Astrocyte of the spinal cord (primary cell): ENCODE measurements at regions not wholly inside any gene's neighbourhood (a gene's known extent, or its start where the extent isn't known, plus 50 kb on each side); places are given as distances from the start of the nearest gene placed in this dataset.
A peak's percentile ranks its signal among the peaks of the same experiment; 100 is the strongest.
"Not testable (repeated sequence)": the region's sequence is repeated elsewhere in the genome, so short reads cannot be mapped to it uniquely, and the experiment has no call there.

ENCODE experiments used
- DNase-seq: peaks from one replicate; pipeline ENCODE4 v3.0.0; 2011; ENCODE audit warnings: low read depth, low spot score
- H3K4me3 ChIP-seq: 2 replicates; pipeline ENCODE4 v1.5.1; 2011; ENCODE audit warnings: low read depth, mild to moderate bottlenecking, low read length, moderate library complexity
- in situ Hi-C: cut with HindIII; loops from 2 replicates; pipeline ENCODE4 v1.10.0; 2017; ENCODE audit warnings: low sequenced_read_pairs
- TF ChIP-seq, protein P1 (sequence below): IDR thresholded peaks from 2 replicates; pipeline ENCODE4 v1.5.1; 2012; ENCODE audit warnings: low read depth, mild to moderate bottlenecking, low read length, inconsistent platforms

DNA sequence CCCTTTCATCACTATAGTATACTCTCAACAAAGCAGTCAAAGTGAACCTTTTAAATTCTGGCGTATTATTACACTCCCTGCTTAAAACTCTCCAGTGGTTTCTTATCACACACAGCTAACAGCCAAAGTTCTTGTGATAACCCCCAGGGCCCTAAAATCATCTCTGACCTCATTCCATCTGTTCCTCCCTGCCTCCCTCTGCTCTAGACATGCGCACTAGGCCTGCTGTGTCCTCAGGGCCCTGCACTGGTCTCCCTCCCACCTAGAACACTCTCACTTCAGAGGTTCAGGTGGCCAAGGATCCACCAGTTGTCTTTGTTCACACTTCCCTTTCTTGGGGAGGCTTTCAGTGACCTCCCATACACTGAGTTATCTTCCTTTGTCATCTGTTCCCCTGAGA is 603.4 kb downstream of the DSC3 start:
- TF ChIP-seq, protein P1, sequence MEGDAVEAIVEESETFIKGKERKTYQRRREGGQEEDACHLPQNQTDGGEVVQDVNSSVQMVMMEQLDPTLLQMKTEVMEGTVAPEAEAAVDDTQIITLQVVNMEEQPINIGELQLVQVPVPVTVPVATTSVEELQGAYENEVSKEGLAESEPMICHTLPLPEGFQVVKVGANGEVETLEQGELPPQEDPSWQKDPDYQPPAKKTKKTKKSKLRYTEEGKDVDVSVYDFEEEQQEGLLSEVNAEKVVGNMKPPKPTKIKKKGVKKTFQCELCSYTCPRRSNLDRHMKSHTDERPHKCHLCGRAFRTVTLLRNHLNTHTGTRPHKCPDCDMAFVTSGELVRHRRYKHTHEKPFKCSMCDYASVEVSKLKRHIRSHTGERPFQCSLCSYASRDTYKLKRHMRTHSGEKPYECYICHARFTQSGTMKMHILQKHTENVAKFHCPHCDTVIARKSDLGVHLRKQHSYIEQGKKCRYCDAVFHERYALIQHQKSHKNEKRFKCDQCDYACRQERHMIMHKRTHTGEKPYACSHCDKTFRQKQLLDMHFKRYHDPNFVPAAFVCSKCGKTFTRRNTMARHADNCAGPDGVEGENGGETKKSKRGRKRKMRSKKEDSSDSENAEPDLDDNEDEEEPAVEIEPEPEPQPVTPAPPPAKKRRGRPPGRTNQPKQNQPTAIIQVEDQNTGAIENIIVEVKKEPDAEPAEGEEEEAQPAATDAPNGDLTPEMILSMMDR: no peak
- H3K4me3 ChIP-seq: no peak overlapping the region
- in situ Hi-C loops: no loop called here
- no peak for DNase-seq

- DNase-seq: no peak
- in situ Hi-C loops: no loop called here
- TF ChIP-seq, protein P1: no peak
- H3K4me3 ChIP-seq: no peak overlapping the region
Observed at GRCh38 chr18:30432349-30432748, 610.2 kb downstream of the DSC3 start.

GRCh38 chr18:30419399-30419798 is 623.1 kb downstream of the DSC3 start:
- in situ Hi-C loops, H3K4me3 ChIP-seq, DNase-seq: not testable (repeated sequence)

- DNase-seq: no peak
- no peak overlapping the region for H3K4me3 ChIP-seq
- in situ Hi-C loops: no loop called here
- TF ChIP-seq, protein P1: no peak
Observed at GRCh38 chr18:30415903-30416302, 626.6 kb downstream of the DSC3 start.

DNA sequence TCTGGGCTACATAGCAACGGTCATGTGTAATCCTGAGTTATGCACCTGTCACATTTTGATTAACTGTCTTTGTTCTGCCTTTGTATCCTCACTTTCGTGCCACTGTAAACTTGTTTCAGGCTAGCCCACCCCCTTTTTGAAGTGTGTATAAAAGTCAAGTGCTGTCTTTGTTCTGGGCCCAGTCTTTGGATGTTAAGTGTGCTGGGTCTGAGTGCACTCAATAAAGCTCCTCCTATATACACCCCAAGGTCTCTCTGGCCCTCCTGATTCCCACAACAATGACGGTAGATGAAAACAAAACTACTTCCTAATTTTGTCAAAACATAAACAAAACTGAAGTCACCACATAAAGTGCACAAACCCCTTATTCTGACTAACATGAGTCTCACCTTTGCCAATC is 633.4 kb downstream of the DSC3 start:
- in situ Hi-C loops: no loop called here
- H3K4me3 ChIP-seq: no peak overlapping the region
- TF ChIP-seq, protein P1: no peak
- DNase-seq: no peak

GRCh38 chr18:30406728-30407127 is 635.8 kb downstream of the DSC3 start:
- peak; percentile 23 for DNase-seq
- TF ChIP-seq, protein P1: no peak
- H3K4me3 ChIP-seq: no peak overlapping the region
- in situ Hi-C loops: no loop called here

DNA sequence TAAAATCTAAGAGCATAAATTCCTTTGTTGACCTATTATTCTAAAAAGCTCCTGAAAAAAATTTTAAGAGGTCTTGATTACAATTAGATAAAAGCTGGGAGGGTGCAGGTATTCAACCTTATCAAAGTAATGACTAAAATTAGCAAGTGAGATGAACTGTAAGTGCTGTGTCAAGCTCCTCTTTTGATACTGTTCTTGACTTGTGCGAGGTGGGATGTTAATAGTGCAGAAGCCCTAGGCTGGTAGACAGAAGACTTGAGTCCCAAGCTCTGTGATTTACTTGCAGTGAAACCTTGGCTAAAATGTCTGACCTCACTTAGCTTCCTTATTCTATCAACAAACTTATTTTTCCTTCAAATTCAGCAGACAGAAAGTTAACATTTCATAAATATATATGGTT is 637.5 kb downstream of the DSC3 start:
- TF ChIP-seq, protein P1: no peak
- in situ Hi-C loops: no loop called here
- no peak for DNase-seq
- H3K4me3 ChIP-seq: no peak overlapping the region
